ENCODE measurements at regions not wholly inside any gene's neighbourhood (a gene's known extent, or its start where the extent isn't known, plus 50 kb on each side); places are given as distances from the start of the nearest gene placed in this dataset.

GRCh38 chr1:84756001-84756400 is 65.7 kb upstream of the SSX2IP start:
- ATAC-seq (ENCODE audit: low read depth) (no peak), DNase-seq (no peak)
- Histone ChIP-seq H2AK9ac (replicated peaks; ENCODE audit: low read depth, low read length, poor library complexity) (no peak overlapping the region), H2AK5ac (ENCODE audit: low read depth, low read length) (no peak overlapping the region), H3K27ac (ENCODE audit: insufficient read depth, low read length) (no peak overlapping the region), H4K20me1 (ENCODE audit: insufficient read depth, low read length) (no peaks in the 10 kb centered on the region; the same call in 1 of the 2 replicates), H3K36me3 (ENCODE audit: control insufficient read depth, insufficient read depth, low read length) (no peaks in the 10 kb centered on the region), H3K79me1 (ENCODE audit: low read depth in 1 of 2, low read length in 2 of 2) (no peaks in the 10 kb centered on the region), H3K23ac (ENCODE audit: low read depth, low read length) (no peak overlapping the region), H3K14ac (replicated peaks; ENCODE audit: low read depth, low read length) (no peak overlapping the region), H4K8ac (ENCODE audit: low read depth in 2 of 2, low read length in 2 of 2) (no peak overlapping the region), H3K27me3 (ENCODE audit: control insufficient read depth, insufficient read depth, low read length) (no peaks in the 10 kb centered on the region), H3K56ac (ENCODE audit: extremely low read depth, insufficient read depth, low read length) (no peak overlapping the region), H2BK20ac (ENCODE audit: low read depth, low read length) (no peak overlapping the region), H3K4ac (ENCODE audit: low read depth, low read length) (no peak overlapping the region), H3K9ac (ENCODE audit: low read depth, low read length) (no peak overlapping the region), H3K4me1 (ENCODE audit: control insufficient read depth, insufficient read depth, low read length) (peaks cover 7% of the 10 kb centered on the region), H2BK15ac (ENCODE audit: low read depth, low read length) (no peak overlapping the region), H2BK120ac (ENCODE audit: low read depth, low read length) (no peak overlapping the region), H4K91ac (ENCODE audit: insufficient read depth, low read depth, low read length) (no peak overlapping the region), H3K4me3 (ENCODE audit: insufficient read depth, low read depth, low read length) (no peak overlapping the region), H3K9me3 (ENCODE audit: control insufficient read depth, insufficient read depth, low read length) (no peaks in the 10 kb centered on the region), H3K4me2 (ENCODE audit: low read depth, low read length) (no peak overlapping the region), H4K5ac (ENCODE audit: low read depth, low read length) (no peak overlapping the region), H2BK5ac (ENCODE audit: low read depth, low read length, poor library complexity, severe bottlenecking) (no peak overlapping the region), H2AFZ (replicated peaks; ENCODE audit: low read length, poor library complexity) (no peak overlapping the region), H3K18ac (ENCODE audit: low read depth, low read length) (no peak overlapping the region), H3K9me1 (ENCODE audit: insufficient read depth, low read length) (peaks cover 3% of the 10 kb centered on the region)
- dilution Hi-C loops (cut with HindIII; ENCODE audit: low sequenced_read_pairs, unreplicated experiment): no loop called here
- intact Hi-C loops (cut with micrococcal nuclease): loop anchor here (10.0 kb wide), 1 partner anchor 451 kb away; the partner anchor contains the start of gene SAMD13
- ChIA-PET POLR2A (ENCODE audit: unreplicated experiment) (no interaction called here), CTCF (interaction anchor here (1.0 kb wide), 1 partner anchor 136 kb away, joined by 3 read pairs; no protein-coding TSS in a partner anchor)
- TF ChIP-seq CHD1 (IDR thresholded peaks at IDR 0.05; ENCODE audit: low read depth, low read length) (no peak), USF2 (IDR thresholded peaks at IDR 0.05; ENCODE audit: low read depth, low read length) (no peak), ELK1 (IDR thresholded peaks at IDR 0.05; ENCODE audit: borderline replicate concordance, low read depth, low read length) (no peak), FOS (IDR thresholded peaks at IDR 0.05; ENCODE audit: low read depth, low read length) (no peak), POLR2A (IDR thresholded peaks at IDR 0.05; ENCODE audit: low read depth, low read length) (no peak), MXI1 (IDR thresholded peaks at IDR 0.05; ENCODE audit: borderline replicate concordance, low read depth, low read length) (no peak), RAD21 (IDR thresholded peaks at IDR 0.05; ENCODE audit: low read length) (no peak), RCOR1 (IDR thresholded peaks at IDR 0.05; ENCODE audit: insufficient replicate concordance, low read length) (no peak), SMC3 (IDR thresholded peaks at IDR 0.05; ENCODE audit: low read depth, low read length) (no peak), BHLHE40 (IDR thresholded peaks at IDR 0.05; ENCODE audit: low read depth, low read length) (no peak), RFX5 (IDR thresholded peaks at IDR 0.05; ENCODE audit: low read depth, low read length) (no peak), MAZ (IDR thresholded peaks at IDR 0.05; ENCODE audit: borderline replicate concordance, low read depth, low read length) (no peak), CEBPB (IDR thresholded peaks at IDR 0.05; ENCODE audit: low read depth, low read length) (no peak), NFE2L2 (IDR thresholded peaks at IDR 0.05; ENCODE audit: low read depth, low read length) (no peak), CTCF (conservative IDR thresholded peaks at IDR 0.05; ENCODE audit: low read depth, low read length) (no peak), MAFK (IDR thresholded peaks at IDR 0.05; ENCODE audit: low read depth, low read length) (no peak)
- in situ Hi-C loops (cut with MboI; ENCODE audit: low sequenced_read_pairs): loop anchor here (10.0 to 25.0 kb wide), 2 partner anchors 319 to 601 kb away; no protein-coding TSS in a partner anchor
- BruUV-seq (replicated peaks): no TSS peak
- WGBS, 2 experiments (ENCODE audit: extremely low coverage in 2 of 2, insufficient read length in 1 of 2): no CpG with 5 or more reads among the region's 3 CpGs

All from IMR-90 (cell line).